OCI-LY1 (cell line): ENCODE measurements at regions not wholly inside any gene's neighbourhood (a gene's known extent, or its start where the extent isn't known, plus 50 kb on each side); places are given as distances from the start of the nearest gene placed in this dataset.

Experiments used
- CTCF ChIP-seq: fragments of 200-600 bp; sonication (generic), shearing (Covaris generic); IDR thresholded peaks from 2 replicates; pipeline ENCODE4 v1.5.1; 2017; ENCODE audit warnings: mild to moderate bottlenecking, antibody characterized with exemption, low read length, moderate library complexity, mixed read lengths
- EZH2 ChIP-seq: fragments of 200-600 bp; sonication (generic), shearing (Covaris generic); IDR thresholded peaks from 2 replicates; pipeline ENCODE4 v1.8.0; 2017; ENCODE audit warnings: borderline replicate concordance, mixed run types, mild to moderate bottlenecking, antibody characterized with exemption, low read length, moderate library complexity, mixed read lengths

- no peak for TF ChIP-seq EZH2
- TF ChIP-seq CTCF = no peak
Measured at GRCh38 chr3:153553605-153553945, 391.5 kb downstream of the RAP2B start.
